ENCODE measurements at regions not wholly inside any gene's neighbourhood (a gene's known extent, or its start where the extent isn't known, plus 50 kb on each side); places are given as distances from the start of the nearest gene placed in this dataset.

DNA sequence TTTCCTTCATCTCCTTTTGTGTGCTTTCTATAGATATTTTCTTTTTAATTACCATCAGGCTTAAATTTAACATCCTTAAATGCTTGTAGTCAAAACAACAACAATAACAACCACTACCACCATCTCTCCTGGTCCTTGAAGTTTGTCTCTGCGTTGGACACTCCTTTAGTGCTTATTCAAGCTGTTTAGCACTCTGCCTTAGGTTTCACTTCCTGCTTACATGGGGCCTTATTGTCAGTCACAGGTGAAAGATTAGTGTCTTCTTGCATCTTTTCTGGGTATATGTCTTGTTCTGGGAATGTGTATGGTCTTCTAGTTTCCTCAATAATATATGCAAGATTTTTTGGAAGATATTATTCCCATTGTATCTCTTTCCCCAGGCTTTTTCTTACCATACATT lies 240.1 kb upstream of the NXPH2 start:
- no peak for DNase-seq (ENCODE audit: low read depth)

DNA sequence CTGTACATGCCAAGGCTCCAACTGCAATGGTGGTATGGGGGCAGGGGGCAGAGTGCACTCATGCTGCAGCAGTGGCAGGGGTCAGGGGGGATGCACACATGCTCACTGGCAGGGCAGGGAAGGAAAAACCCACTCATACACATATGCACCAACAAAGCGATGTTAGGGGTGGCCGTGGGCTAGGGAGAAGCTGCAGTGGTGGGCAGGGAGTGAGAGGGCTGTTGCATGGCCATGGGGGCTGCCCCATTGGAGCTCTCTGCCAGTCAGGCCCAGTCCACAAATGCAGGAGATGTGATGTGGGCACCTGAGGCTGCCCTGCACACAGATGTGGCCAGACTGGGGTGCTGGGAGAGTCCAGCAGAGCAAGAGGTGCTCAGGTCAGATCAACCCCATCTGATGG lies 238.1 kb upstream of the NXPH2 start:
- no peak for DNase-seq (ENCODE audit: low read depth)

DNA sequence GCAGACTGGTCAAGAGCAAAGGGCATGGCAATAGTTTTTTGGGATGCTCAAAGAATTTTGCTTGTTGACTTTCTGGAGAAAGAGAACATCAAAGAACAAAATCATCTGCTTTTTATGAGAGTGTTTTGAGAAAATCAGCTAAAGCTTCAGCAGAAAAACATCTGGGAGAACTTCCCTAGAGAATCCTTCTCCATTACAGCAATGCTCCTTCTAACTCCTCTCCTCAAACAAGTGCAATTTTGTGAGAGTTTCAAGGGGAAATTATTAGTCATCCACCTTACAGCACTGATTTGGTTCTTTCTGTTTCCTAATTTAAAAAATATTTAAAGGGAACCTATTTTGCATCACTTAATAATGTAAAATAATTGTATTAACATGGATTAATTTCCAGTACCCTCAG lies 226.9 kb upstream of the NXPH2 start:
- no peak for DNase-seq (ENCODE audit: low read depth)

DNA sequence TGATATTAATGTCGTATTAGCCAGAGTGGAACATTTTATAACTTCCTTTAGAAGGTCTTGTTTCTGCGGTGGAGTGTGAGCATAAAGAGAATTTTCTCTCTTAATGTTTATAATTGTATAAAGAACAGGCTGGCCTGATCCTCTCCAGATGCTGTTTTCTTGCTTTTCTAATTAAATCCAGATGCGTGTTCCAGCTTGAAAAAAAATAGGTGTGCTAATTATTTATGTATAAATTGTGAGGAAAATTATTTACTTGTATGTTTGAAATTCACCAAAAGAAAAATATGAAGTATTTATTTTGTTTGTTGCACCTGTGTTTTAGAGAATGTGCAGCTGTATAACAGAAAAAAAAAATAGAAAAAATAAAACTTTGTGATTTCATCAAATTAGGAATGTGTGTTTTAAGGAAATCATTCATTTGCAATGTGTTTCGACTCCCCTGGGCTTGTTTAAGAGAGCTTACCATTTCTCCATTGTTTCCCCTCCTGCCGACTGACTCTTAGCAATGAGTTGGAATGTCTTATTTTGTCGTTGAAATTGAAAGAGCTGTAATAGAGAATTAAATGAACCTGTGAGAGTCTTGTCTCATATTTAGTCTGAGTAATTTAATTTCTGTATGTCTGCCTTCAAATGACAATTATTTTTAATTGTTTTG lies 220.1 kb upstream of the NXPH2 start:
- no peak for DNase-seq (ENCODE audit: low read depth)

DNA sequence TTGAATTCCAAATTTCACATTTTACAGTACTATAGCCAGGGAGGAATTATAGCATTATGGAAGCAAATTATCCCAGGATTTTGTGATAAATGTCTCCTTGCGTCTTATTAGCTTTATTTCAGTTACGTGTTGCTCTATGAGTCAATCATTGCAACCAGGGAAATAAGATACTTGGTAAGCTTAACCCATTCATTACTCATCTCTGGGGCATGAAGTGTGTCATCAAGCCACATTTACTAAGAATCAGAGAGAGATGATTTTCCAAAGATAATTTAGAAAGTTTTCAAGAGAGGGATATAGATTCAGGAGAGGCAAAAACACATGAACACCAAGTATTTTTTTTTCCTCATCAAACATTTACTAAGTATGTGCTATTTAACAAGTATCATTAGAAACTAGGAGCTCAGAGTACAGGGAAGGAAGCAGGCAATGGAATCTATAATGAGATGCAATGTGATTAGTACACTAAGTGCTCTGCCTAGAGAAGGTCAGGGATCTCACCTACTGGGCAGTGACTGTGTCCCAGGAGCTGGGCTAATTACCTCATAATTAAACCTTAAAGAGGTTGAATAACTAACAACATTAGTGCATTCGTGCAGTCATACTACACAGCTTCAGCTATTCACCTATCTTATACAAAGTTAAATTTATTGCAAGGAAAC lies 217.8 kb upstream of the NXPH2 start:
- DNase-seq (ENCODE audit: low read depth) = no peak

DNA sequence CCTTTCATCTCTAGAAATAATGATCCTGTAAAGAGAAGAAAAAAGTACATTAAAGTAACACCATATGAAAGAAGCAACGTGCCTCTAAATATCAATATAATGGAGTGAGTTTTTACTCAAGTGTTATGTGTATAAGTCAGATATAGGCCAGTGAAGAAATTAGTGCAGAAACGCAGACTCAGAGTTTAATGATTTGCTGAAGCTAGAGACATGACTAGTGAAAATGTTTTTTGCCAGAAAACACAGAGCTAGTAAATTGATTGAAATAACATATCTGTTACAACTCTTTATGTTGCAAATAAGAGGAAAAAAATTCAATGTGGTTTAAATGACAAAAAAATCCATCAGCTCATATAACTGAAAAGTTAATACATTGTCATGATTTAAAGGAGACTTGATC lies 217.2 kb upstream of the NXPH2 start:
- no peak for DNase-seq (ENCODE audit: low read depth)

DNA sequence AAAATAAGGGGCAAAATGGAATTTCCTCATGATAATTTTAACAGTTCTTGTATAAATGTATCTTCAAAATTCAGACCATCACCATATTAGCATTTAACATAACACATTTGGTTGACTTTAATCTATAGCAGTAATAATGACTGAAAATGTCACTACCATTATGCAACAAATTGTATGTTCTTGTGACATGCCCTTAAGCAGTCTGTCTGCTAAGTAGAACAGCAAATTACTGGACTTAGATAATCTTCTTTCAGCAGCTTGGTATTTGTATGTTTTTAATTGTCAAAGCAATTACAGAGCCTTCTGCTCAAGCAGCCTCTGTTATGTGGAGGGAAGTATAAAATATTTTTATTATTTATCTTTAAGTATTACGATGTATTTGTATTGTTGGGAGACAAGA lies 214.3 kb upstream of the NXPH2 start:
- no peak for DNase-seq (ENCODE audit: low read depth)

DNA sequence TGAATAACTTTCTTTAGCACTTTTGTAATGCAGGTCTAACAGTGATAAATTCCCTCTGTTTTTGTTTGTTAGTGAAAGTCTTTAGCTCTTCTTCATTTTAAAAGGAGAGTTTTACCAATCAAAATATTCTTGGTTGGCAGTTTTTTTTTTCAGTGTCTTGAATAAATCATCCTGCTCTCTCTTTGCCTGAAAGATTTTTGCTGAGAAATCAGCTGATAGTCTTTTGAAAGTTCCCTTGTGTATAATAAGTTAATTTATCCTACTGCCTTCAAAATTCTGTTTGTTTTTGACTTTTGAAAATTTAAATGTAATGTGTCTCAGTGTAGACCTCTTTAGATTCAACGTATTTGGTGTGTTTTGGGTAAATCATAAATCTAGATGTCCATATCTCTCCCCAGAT lies 205.7 kb upstream of the NXPH2 start:
- DNase-seq (ENCODE audit: low read depth) = no peak

DNA sequence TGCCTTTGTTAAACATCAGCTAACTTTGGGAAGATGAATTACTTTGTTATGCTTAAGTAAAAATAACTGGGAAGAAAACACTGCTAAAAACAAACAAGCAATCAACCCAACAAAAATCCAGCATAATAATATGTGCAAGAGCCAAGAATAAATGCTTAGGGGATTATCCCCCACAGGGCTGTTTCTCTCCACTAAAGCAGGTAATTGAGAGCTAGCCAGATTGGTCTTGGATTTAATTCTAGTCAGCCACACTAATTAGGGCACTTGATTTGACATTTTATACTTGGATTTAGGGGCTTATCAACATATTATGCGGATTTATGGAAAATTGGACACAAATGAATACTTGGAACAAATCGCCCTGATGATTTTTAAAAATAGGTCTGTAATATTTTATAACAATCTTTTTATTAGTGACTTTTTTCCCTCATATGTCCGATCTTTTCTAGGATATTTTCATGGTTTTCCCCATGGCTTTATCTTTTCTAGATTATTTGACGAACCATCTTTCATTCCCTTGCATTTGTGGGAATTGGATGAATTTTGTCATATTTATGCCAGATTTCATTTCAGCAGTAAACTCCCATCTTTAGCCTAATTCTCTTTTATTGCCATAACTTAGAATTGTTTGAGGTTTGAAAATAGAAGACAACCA lies 199.1 kb upstream of the NXPH2 start:
- no peak for DNase-seq (ENCODE audit: low read depth)

DNA sequence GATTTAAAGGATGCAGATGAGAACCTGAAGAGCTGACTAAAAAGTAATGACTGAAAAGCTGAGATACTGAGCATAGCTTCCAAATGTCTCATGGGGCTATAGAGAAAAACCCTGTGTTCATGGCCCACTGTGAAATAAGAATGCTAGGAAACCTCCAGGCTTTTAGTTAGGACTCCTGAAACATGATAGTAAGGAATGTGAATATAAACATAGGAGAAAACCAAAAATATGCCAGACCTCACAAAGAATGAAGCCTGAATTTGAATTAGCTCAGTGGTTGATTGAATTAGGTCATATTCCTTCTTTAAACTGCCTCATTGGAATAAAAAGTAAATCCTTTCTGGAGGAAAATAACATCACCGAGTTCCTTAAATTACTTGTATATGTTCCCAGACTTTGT lies 194.5 kb upstream of the NXPH2 start:
- DNase-seq (ENCODE audit: low read depth) = no peak

DNA sequence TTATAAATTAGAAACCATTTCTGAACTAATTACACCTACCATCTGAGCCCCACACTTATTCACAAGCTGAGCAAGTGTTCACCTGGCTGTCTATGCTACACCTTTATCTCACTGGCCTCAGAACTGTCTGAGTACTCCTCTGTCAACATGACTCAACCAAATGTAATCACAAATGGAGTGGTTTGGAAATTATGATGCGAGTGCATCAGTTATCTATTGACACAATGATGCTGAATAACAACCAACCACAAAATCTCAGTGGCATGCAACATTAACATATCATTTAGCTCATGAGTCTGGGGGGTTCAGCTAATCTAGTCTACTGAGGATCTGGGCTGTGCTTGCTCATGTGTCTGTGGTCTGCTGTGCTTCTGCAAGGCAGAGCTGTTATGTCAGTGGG lies 184.2 kb upstream of the NXPH2 start:
- no peak for DNase-seq (ENCODE audit: low read depth)

DNA sequence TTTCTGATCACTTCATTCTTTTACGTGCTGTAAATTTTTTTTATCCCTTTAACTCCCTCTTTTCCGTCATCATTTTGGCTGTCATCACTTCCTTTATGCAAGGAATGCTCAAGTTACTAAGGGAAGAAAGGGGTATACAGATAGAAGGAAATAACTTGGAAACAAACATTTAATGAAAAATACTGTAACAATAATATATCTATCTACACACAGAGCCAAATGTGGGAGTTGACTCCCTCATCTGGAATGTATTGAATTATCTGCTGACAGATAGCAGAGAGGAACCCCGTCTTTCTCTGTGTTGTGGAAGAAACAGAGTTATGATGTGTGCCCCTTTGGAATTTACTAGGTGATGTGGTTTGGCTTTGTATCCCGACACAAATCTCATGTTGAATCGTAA lies 182.5 kb upstream of the NXPH2 start:
- no peak for DNase-seq (ENCODE audit: low read depth)

DNA sequence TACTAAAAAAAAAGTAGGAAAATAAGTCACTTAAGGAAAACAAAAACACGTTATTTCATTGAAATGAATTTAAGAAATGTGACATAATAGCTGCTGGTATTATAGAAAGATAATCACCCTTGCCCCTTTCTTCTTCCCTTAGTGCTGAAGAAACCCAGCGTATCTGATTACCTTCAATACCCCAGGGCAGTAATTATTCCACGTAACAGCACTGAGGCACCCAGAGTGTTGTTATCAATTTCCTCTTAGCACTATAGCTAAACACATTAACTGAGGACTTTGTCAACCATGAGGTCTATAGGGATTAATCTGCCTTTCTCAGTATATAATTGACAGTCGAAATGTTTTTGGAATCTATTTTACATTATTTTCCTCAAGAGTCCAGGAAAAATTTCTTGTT lies 180.0 kb upstream of the NXPH2 start:
- DNase-seq (ENCODE audit: low read depth) = no peak

DNA sequence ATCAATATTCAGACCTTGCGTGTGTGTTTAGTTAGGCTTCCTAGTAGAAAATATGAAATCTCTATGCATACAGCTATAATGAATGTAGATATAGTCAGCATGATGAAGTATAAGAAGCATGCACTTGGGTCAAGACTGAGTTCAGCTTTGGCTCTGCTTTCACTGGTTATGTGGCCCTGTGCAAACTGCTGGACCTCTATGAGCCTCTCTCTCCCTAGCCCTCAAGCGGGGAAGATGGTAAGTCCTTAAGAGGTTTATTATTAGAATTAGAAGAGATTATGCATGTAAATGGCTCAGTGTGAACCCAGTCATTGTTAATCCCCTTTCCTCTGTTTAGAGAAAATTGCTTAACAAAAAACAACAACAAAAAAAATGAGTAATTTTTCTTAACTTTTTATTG lies 178.8 kb upstream of the NXPH2 start:
- no peak for DNase-seq (ENCODE audit: low read depth)

DNA sequence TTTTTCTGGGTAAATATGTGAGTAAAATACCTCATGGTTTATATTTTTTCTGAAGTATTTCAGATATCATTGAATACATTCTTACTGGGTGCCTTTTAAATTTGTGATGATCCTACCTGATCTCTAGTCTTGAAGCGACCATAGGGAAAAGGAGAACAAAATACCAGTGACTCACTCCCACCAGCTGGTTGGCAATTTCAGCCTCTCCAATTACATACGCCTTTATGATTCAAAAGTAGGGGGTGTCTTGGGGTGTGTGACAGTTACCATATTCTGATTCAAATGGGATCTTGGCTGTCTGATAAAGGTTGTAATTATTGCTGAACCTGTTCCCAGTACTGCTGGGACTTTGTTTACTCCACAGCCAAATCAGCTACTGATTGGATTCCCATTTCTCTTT lies 175.9 kb upstream of the NXPH2 start:
- no peak for DNase-seq (ENCODE audit: low read depth)

DNA sequence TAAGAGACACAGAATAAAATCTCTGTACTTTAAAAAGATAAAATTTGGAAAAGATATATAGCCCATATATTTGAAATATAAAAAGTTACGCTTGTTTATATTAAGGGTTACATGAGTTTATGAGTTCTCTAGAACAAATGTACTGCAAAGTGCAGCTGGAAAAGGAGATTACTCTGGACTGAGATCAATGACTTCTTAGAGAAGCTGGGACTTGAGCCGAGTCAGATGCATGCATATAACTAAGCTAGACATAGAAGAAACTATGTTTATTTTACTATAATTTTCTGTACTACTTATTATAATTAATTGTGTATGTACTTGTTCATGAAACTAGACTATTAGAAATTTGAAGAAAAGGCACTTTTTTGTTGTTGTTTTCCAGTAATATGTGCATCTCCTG lies 170.3 kb upstream of the NXPH2 start:
- no peak for DNase-seq (ENCODE audit: low read depth)

DNA sequence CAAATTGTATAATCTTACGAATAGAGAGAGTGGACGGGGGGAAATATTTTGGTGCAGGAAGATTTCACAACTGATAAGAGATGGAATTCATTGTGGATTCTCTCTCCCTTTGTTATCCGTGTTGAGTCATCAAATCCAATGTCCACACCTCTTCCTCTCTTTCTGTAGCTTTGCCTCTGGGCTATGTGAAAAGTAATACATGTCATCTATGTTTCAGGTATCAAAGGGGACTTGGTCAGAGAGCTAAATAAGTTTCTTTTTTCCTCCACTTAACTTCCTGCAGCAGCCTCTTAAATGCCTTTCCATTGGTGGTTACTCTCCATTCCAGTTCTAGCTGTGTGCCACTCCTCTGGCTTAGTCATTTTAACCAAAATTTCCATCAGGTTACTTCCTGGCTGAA lies 169.3 kb upstream of the NXPH2 start:
- DNase-seq (ENCODE audit: low read depth) = no peak

DNA sequence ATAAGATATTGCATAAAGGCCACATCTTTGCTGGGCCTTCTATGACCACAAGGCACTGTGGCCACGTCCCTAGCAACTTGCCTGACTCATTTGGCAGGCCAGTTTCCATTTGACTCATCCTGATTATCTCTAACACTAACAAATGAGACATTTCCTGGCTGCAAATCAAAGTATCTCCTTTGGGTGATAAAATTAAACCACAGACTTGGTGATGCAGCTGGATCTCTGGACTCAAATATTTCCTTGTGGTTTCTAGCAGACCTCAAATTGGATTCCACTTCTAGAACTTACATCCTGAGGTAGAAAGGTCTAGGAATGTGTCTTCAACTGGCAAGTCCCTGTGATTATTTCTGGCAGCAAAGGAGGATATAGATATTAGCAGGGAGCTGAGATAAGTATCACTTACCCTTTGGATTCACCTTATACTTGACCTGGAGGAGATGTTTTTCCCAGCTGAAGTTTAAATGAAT lies 167.9 kb upstream of the NXPH2 start:
- DNase-seq (ENCODE audit: low read depth) = peak; percentile 64

DNA sequence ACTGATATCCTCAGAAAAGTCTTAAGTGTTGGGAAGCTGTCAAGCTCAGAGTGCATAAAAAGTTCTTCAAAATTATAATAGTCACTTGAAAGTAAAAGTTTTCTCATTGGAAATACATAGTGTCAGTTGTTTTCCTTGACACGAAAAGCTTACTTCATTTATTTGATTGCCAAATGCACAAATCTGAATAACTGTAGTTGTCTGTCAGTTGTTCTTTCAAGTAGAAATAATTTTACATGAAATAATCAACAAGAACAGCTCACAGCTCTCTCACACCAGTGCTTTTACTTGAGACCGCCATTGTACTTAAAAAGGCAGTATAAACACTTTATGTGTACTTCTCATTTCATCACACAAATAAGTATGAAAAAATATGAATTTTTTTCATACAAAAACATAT lies 163.3 kb upstream of the NXPH2 start:
- DNase-seq (ENCODE audit: low read depth) = no peak

DNA sequence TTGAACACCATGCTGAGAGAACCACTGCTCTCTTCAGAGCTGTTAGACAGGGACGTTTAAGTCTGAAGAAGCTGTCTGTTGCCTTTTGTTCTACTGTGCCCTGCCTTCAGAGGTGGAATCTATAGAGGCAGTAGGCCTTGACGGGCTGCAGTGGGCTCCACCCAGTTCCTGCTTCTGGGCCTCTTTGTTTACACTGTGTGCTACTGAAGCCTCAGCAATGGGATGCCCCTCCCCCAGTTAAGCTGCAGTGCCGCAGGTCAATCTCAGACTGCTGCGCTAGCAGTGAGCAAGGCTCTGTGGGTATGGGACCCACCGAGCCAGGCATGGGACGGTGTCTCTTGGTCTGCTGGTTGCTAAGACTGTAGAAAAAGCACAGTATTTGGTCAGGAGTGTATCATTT lies 162.3 kb upstream of the NXPH2 start:
- DNase-seq (ENCODE audit: low read depth) = no peak

DNA sequence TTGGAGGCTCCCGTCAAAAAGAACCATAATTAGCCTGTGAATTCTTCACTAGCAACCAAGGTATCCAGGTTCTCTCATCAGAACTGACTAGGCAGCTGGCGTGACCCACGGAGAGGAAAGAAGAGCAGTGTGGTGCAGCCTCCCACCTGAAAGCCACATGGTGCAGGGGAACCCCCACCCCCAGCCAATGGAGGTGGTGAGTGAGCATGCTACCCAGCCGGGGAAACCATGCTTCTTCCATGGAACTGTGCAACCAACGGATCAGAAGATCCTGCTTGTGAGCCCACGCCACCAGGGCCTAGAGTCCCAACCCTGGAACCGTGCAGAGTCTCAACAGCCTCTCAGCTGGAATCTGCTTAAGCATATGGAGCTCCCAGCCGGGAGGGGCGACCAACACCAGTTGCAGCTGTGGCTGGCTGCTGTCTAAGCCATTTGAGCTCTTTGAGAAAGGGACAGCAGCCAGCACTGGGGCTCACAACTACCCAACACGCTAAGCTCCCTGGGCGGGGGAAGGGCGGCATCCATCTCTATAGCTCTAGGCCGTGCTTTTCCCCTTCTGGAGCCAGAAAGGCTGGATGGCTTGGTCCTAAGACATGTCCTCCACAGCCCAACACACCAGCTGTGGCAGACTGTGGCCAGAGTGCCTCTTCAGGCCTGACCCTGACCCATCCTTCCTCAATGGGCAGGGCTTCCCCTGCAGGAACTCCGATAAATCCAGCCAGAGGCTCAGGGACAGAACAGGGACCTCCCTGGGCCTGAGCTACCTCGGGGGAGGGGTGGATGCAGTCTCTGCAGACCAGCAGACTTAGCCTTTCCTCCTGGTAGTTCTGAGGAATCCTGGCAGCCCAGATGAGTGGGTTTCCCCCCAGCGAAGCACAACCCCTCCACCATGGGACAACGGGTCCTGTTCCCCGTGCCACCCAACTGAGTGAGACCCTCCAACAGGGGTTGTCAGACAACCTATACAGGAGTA lies 151.4 kb upstream of the NXPH2 start:
- DNase-seq (ENCODE audit: low read depth) = no peak

DNA sequence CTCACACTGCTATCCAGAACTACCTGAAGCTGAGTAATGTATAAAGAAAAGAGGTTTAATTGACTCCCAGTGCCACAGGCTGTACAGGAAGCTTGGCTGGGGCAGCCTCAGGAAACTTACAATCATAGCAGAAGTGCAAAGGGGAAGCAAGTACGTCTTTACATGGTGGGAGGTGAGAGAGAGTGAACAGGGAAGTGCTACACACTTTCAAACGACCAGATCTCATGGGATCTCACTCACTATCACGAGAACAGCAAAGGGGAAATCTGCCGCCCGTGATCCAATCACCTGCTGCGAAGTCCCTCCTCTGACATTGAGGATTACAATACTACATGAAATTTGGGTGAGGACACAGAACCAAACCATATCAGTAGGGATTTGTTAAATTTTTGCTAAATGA lies 150.4 kb upstream of the NXPH2 start:
- DNase-seq (ENCODE audit: low read depth) = no peak

Measured in EH (cell line).